Activated T-helper 2 cell treated with anti-CD3 and anti-CD28 coated beads, Interferon-gamma antibody, Interleukin-2, Interleukin-4, amounts not matched to agents 10 μg/mL and 5 μg/mL and 100 μg/mL, durations not matched to agents 14 hours and 24 hours and 36 hours (primary cell): ENCODE measurements at regions not wholly inside any gene's neighbourhood (a gene's known extent, or its start where the extent isn't known, plus 50 kb on each side); places are given as distances from the start of the nearest gene placed in this dataset.
A peak's percentile ranks its signal among the peaks of the same experiment; 100 is the strongest.

Experiments used
- DNase-seq: peaks from one replicate; pipeline ENCODE4 v3.0.0; 2021; ENCODE audit warnings: low spot score
- H3K27ac Mint-ChIP-seq: one replicate; pipeline ENCODE4 v1.8.0; 2021; ENCODE audit warnings: mixed read lengths
- H3K27me3 Mint-ChIP-seq: one replicate; pipeline ENCODE4 v1.8.0; 2021; ENCODE audit warnings: low read depth, mixed read lengths
- H3K36me3 Mint-ChIP-seq: one replicate; pipeline ENCODE4 v1.8.0; 2021; ENCODE audit warnings: low read depth, mixed read lengths
- H3K4me1 Mint-ChIP-seq: one replicate; pipeline ENCODE4 v1.8.0; 2021; ENCODE audit warnings: low read depth, mixed read lengths
- H3K4me3 Mint-ChIP-seq: one replicate; pipeline ENCODE4 v1.8.0; 2021; ENCODE audit warnings: low read depth, mild to moderate bottlenecking, moderate library complexity, mixed read lengths
- H3K9me3 Mint-ChIP-seq: one replicate; pipeline ENCODE4 v1.8.0; 2021; ENCODE audit warnings: mixed read lengths
- intact Hi-C: fragments of 100-400 bp; cut with micrococcal nuclease; formaldehyde crosslinking; loops from one replicate; pipeline ENCODE4 v1.15.1; 2023

GRCh38 chr3:194756791-194757325, 71.2 kb downstream of the FAM43A start:
- no peaks in the 10 kb centered on the region for H3K4me1 Mint-ChIP-seq
- intact Hi-C loops = no loop called here
- no peak overlapping the region for H3K4me3 Mint-ChIP-seq
- no peaks in the 10 kb centered on the region for H3K36me3 Mint-ChIP-seq
- peaks cover 16% of the 10 kb centered on the region for H3K27me3 Mint-ChIP-seq
- no peak overlapping the region for H3K27ac Mint-ChIP-seq
- no peak for DNase-seq
- H3K9me3 Mint-ChIP-seq = no peaks in the 10 kb centered on the region

GRCh38 chr3:194757647-194758061, 72.0 kb downstream of the FAM43A start:
- H3K27ac Mint-ChIP-seq = no peak overlapping the region
- peaks cover 20% of the 10 kb centered on the region for H3K27me3 Mint-ChIP-seq
- H3K9me3 Mint-ChIP-seq = no peaks in the 10 kb centered on the region
- H3K4me3 Mint-ChIP-seq = no peak overlapping the region
- H3K4me1 Mint-ChIP-seq = no peaks in the 10 kb centered on the region
- DNase-seq = no peak
- intact Hi-C loops = no loop called here
- H3K36me3 Mint-ChIP-seq = no peaks in the 10 kb centered on the region

DNA sequence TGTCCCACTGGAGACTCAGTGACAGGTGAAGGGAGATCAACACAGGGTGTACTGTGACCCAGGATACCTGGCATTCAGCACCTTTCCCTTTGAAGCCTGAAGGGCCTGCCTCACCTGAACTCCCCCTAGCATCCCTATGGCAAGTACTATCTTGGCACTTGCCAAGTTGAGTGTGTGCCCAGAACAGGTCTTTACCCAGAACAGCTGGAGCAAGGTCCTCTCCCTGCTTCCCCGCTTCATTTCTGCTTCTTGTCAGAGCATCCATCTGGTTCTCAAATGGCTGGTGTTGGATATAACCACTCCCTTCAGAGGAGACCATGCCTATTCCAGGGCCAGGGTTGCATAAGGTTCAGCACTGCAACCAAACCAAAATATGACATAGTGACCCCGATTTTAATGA, 73.0 kb downstream of the FAM43A start:
- intact Hi-C loops = no loop called here
- no peak overlapping the region for H3K27ac Mint-ChIP-seq

GRCh38 chr3:194760494-194761137, 74.9 kb downstream of the FAM43A start:
- intact Hi-C loops = no loop called here
- Mint-ChIP-seq H3K27ac (no peak overlapping the region), H3K4me3 (no peak overlapping the region), H3K27me3 (peaks cover 26% of the 10 kb centered on the region), H3K36me3 (no peaks in the 10 kb centered on the region), H3K4me1 (no peaks in the 10 kb centered on the region), H3K9me3 (no peaks in the 10 kb centered on the region)
- DNase-seq = no peak

More for the DNA sequence above, 73.0 kb downstream of the FAM43A start:
- H3K4me3 Mint-ChIP-seq = no peak overlapping the region
- no peaks in the 10 kb centered on the region for H3K4me1 Mint-ChIP-seq
- DNase-seq = no peak
- no peaks in the 10 kb centered on the region for H3K9me3 Mint-ChIP-seq
- H3K27me3 Mint-ChIP-seq = peaks cover 20% of the 10 kb centered on the region
- no peaks in the 10 kb centered on the region for H3K36me3 Mint-ChIP-seq

GRCh38 chr3:194761384-194761783, 75.7 kb downstream of the FAM43A start:
- no peak overlapping the region for H3K4me3 Mint-ChIP-seq

DNA sequence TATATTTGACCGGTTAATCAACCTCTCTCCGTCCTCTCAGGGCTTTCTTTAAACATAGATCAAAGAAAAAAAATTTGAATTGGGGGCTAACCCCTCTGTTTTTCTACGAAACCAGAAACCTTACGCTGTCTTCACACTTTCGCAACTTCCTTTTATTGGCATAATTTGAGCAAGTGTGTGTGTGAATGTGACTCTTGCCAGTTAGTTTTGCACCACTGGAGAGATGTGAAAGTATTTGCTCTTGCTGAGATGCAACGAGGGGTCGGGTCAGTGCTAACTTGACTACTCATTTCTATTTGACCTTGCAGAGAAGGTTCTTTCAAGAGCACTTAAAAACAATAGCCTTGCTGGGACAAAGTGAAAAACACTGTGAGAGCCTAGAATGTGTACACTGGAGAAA, 81.2 kb downstream of the FAM43A start:
- H3K27ac Mint-ChIP-seq = no peak overlapping the region
- H3K36me3 Mint-ChIP-seq = no peaks in the 10 kb centered on the region
- H3K4me1 Mint-ChIP-seq = peaks cover 11% of the 10 kb centered on the region
- DNase-seq = no peak
- no peak overlapping the region for H3K4me3 Mint-ChIP-seq
- intact Hi-C loops = no loop called here
- peaks cover 26% of the 10 kb centered on the region for H3K27me3 Mint-ChIP-seq
- H3K9me3 Mint-ChIP-seq = no peaks in the 10 kb centered on the region

More at GRCh38 chr3:194761384-194761783, 75.7 kb downstream of the FAM43A start:
- Mint-ChIP-seq H3K36me3 (no peaks in the 10 kb centered on the region), H3K9me3 (no peaks in the 10 kb centered on the region), H3K27me3 (peaks cover 28% of the 10 kb centered on the region), H3K27ac (no peak overlapping the region), H3K4me1 (no peaks in the 10 kb centered on the region)
- no peak for DNase-seq
- intact Hi-C loops = no loop called here

DNA sequence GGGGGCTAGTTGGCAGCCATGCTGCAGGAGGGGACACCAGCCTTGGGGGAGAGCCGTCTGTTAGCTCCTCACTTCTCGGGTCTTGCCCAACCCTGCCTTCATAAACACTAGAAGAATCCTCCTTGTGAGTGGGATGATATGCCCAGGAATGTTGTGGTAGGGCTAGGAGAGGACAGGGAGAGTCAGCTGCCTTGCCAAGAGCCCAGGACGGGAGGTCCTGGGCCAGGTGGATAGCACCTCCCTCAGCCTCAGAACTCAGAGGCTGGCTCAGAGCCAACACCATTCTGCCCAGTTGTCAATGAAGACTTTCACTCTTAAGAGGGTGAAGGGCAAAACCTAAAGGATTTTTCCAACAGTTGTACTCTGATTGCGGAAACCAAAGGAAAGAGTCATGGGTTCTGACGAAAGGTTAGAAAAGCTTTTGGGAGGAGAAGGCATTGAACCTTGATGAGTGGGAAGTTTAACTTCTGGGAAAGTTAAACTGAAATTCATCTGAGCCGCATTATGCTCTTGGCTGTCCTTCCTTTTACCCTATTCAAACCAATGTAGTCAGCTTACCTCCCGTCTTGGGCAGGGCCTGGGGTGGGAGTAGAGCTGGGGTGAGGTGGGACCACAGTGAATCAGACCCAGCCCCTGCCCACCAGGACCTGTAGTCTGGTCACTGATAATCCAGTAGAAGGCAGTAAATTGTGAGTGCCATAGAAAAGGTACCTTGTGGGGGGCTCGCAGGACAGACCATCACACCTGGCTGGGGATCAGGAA, 81.9 kb downstream of the FAM43A start:
- H3K4me3 Mint-ChIP-seq = no peak overlapping the region
- intact Hi-C loops = loop anchor here (2.0 kb wide), 2 partner anchors 83 to 95 kb away; partner anchors contain the start of genes FAM43A and LSG1
- H3K27ac Mint-ChIP-seq = no peak overlapping the region
- H3K27me3 Mint-ChIP-seq = peaks cover 24% of the 10 kb centered on the region
- H3K36me3 Mint-ChIP-seq = no peaks in the 10 kb centered on the region
- H3K4me1 Mint-ChIP-seq = peaks cover 11% of the 10 kb centered on the region
- no peaks in the 10 kb centered on the region for H3K9me3 Mint-ChIP-seq
- DNase-seq = no peak

GRCh38 chr3:194768586-194768985, 82.9 kb downstream of the FAM43A start:
- Mint-ChIP-seq H3K27ac (peak overlapping the region; percentile 38), H3K4me1 (peaks cover 11% of the 10 kb centered on the region), H3K36me3 (no peaks in the 10 kb centered on the region), H3K4me3 (no peak overlapping the region), H3K27me3 (peaks cover 30% of the 10 kb centered on the region), H3K9me3 (no peaks in the 10 kb centered on the region)
- intact Hi-C loops = loop anchor here (2.0 kb wide), 2 partner anchors 84 to 96 kb away; partner anchors contain the start of genes FAM43A and LSG1
- DNase-seq = peak; percentile 10

DNA sequence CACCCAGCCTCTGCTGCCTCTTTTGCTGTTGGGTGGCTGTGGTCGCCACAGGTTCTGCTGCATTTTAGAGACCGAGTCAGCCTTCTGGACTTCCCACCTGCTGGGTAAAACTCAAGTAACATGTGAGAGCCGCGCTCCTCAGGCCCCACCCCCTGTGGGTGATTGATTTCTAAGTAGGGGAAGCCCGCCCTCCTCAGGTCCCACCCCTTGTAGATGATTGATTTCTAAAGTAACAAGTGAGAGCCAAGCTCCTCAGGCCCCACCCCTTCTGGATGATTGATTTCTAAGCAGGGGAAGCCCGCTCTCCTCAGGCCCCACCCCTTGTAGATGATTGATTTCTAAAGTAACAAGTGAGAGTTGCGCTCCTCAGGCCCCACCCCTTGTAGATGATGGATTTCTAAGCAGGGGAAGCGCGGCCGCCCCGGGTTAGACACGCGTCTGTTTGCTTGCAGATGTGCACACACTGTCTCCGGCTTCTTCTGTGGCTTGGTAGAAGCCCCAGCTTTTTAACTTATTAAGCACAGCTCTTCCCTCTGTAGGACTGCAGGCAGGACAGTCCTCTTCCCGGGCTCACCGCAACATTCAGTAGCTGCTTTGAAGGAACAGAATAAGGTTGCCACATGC, 83.4 kb downstream of the FAM43A start:
- H3K36me3 Mint-ChIP-seq = no peaks in the 10 kb centered on the region
- H3K4me1 Mint-ChIP-seq = peaks cover 11% of the 10 kb centered on the region
- H3K27me3 Mint-ChIP-seq = peaks cover 31% of the 10 kb centered on the region
- peak; percentile 85 for DNase-seq
- H3K27ac Mint-ChIP-seq = peak overlapping the region; percentile 43
- H3K9me3 Mint-ChIP-seq = no peaks in the 10 kb centered on the region
- intact Hi-C loops = loop anchor here (2.0 kb wide), 2 partner anchors 84 to 96 kb away; partner anchors contain the start of genes FAM43A and LSG1
- H3K4me3 Mint-ChIP-seq = peak overlapping the region; percentile 77

DNA sequence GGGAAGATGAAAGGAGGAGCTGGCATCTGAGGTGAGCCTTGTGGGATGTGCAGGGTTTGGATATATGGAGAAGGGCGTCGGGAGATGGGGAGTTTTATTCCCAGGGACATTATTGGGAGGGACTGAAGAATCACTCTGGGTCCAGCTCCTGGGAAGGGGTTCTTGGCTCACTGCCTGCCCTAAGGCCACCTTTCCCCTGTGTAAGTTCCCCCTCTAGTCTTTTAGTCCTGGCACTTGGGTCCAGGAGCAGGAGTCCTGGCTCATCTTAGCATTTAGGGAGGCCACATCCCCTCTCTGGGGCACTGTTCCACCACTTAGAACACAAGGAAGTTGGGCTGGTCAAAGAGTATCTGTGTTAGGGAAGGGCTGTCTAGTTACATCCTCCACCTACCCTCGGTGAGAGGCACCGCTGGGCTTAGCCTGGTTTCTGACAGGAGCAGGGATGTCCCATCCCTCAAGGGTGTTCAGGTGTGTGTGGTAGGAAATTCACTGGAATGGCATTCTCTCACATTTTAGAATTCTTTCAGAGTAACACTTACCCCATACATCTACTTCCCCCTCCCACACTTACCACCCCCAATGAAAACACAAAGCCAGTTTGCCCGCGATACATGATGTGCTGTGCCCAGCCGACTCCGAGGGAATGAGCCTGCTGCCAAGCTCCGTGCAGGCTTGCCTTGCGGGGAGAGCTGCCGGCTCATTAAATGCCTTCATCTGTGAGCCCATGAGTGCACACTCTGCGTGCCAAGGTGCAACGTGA, 86.7 kb downstream of the FAM43A start:
- no peak for DNase-seq
- H3K36me3 Mint-ChIP-seq = no peaks in the 10 kb centered on the region
- intact Hi-C loops = no loop called here
- no peaks in the 10 kb centered on the region for H3K9me3 Mint-ChIP-seq
- H3K4me1 Mint-ChIP-seq = peaks cover 11% of the 10 kb centered on the region
- H3K27me3 Mint-ChIP-seq = peaks cover 31% of the 10 kb centered on the region
- no peak overlapping the region for H3K4me3 Mint-ChIP-seq
- H3K27ac Mint-ChIP-seq = no peak overlapping the region

DNA sequence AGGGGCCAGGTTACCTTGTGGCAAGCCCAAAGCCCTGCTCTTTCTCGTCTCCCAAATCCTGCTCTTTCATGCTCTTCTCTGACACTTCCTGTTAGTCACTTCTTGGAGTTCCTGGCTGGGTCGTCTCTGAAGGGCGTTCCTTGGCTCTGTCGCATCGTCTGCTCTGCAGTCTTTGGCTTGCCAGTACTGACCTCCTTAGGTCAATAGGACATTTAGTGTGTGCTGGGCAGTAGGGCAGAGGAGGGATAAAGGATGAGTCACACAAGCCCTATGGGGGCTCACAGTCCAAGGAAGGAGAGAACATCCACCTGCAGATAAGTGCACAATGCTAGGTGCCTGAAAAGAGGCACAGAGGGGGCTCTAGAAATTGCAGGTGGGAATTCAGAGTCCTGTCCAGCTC, 87.5 kb downstream of the FAM43A start:
- no peaks in the 10 kb centered on the region for H3K36me3 Mint-ChIP-seq
- H3K4me1 Mint-ChIP-seq = peaks cover 11% of the 10 kb centered on the region
- no peak for DNase-seq
- H3K9me3 Mint-ChIP-seq = no peaks in the 10 kb centered on the region
- peaks cover 31% of the 10 kb centered on the region for H3K27me3 Mint-ChIP-seq
- no peak overlapping the region for H3K4me3 Mint-ChIP-seq
- no peak overlapping the region for H3K27ac Mint-ChIP-seq
- intact Hi-C loops = no loop called here

- Mint-ChIP-seq H3K36me3 (no peaks in the 10 kb centered on the region), H3K4me1 (peaks cover 8% of the 10 kb centered on the region), H3K4me3 (no peak overlapping the region), H3K27ac (no peak overlapping the region), H3K27me3 (peaks cover 36% of the 10 kb centered on the region), H3K9me3 (no peaks in the 10 kb centered on the region)
- intact Hi-C loops = no loop called here
- DNase-seq = no peak
These were observed 88.2 kb downstream of the FAM43A start for GRCh38 chr3:194773771-194774455.
